IMR-90 (cell line): ENCODE measurements at regions not wholly inside any gene's neighbourhood (a gene's known extent, or its start where the extent isn't known, plus 50 kb on each side); places are given as distances from the start of the nearest gene placed in this dataset.

ENCODE experiments used
- ATAC-seq: fragments of 200-7000 bp; cut with Tn5 transposase; 2 replicates; pipeline ENCODE4 v1.9.1; 2020; ENCODE audit warnings: low read depth, mild to moderate bottlenecking, moderate library complexity
- BruUV-seq: library from RNA; stranded (reverse); fragments of 400-500 nt; replicated peaks from 2 replicates; lab custom pipeline; 2021; lab: Mats Ljungman, UMichigan
- CTCF ChIA-PET: fragments of 300-600 bp; formaldehyde crosslinking; extraction: SDS; loops from one replicate; lab custom pipeline; 2021; ENCODE audit warnings: antibody characterized with exemption; lab: Yijun Ruan, JAX
- POLR2A ChIA-PET: fragments of 300-600 bp; sonication (Branson Sonifier 250); formaldehyde crosslinking; loops from one replicate; lab custom pipeline; 2022; ENCODE audit warnings: antibody characterized with exemption; ENCODE audit not compliant: unreplicated experiment; lab: Charles Lee
- DNase-seq: peaks from one replicate; pipeline ENCODE4 v3.0.0; 2013
- H2AFZ ChIP-seq: replicated peaks from 2 replicates; pipeline ENCODE3; 2013; ENCODE audit warnings: low read length, mild to moderate bottlenecking; ENCODE audit not compliant: poor library complexity
- H2AK5ac ChIP-seq: 2 replicates; pipeline ENCODE4 v1.6.1; 2013; ENCODE audit warnings: low read depth, low read length, inconsistent platforms
- H2AK9ac ChIP-seq: replicated peaks from 2 replicates; pipeline ENCODE3; 2013; ENCODE audit warnings: mild to moderate bottlenecking, low read depth, low read length, moderate library complexity; ENCODE audit not compliant: poor library complexity
- H2BK120ac ChIP-seq: 2 replicates; pipeline ENCODE4 v1.6.1; 2013; ENCODE audit warnings: low read depth, low read length, inconsistent platforms
- H2BK15ac ChIP-seq: 3 replicates; pipeline ENCODE4 v1.6.1; 2013; ENCODE audit warnings: low read depth, low read length, inconsistent platforms
- H2BK20ac ChIP-seq: 2 replicates; pipeline ENCODE4 v1.6.1; 2013; ENCODE audit warnings: low read depth, mild to moderate bottlenecking, inconsistent platforms, low read length, moderate library complexity
- H2BK5ac ChIP-seq: 2 replicates; pipeline ENCODE4 v1.6.1; 2013; ENCODE audit warnings: mild to moderate bottlenecking, low read depth, low read length, inconsistent platforms; ENCODE audit not compliant: poor library complexity, severe bottlenecking
- H3K14ac ChIP-seq: replicated peaks from 2 replicates; pipeline ENCODE4 v1.6.1; 2013; ENCODE audit warnings: low read depth, low read length, inconsistent platforms
- H3K18ac ChIP-seq: 2 replicates; pipeline ENCODE4 v1.6.1; 2013; ENCODE audit warnings: low read depth, low read length, control low read depth
- H3K23ac ChIP-seq: 2 replicates; pipeline ENCODE4 v1.6.1; 2013; ENCODE audit warnings: low read depth, low read length, inconsistent platforms
- H3K27ac ChIP-seq: 2 replicates; pipeline ENCODE4 v1.5.1; 2013; ENCODE audit warnings: mild to moderate bottlenecking, control low read depth, low read length; ENCODE audit not compliant: insufficient read depth
- H3K27me3 ChIP-seq: 2 replicates; pipeline ENCODE4 v1.6.1; 2013; ENCODE audit warnings: low read length; ENCODE audit not compliant: control insufficient read depth, insufficient read depth
- H3K36me3 ChIP-seq: 2 replicates; pipeline ENCODE4 v1.6.1; 2013; ENCODE audit warnings: low read length, mixed read lengths; ENCODE audit not compliant: control insufficient read depth, insufficient read depth
- H3K4ac ChIP-seq: 2 replicates; pipeline ENCODE4 v1.6.1; 2013; ENCODE audit warnings: low read depth, low read length, inconsistent platforms
- H3K4me1 ChIP-seq: 2 replicates; pipeline ENCODE4 v1.6.1; 2013; ENCODE audit warnings: low read length, mixed read lengths; ENCODE audit not compliant: control insufficient read depth, insufficient read depth
- H3K4me2 ChIP-seq: 2 replicates; pipeline ENCODE4 v1.6.1; 2013; ENCODE audit warnings: low read depth, mild to moderate bottlenecking, control low read depth, low read length, moderate library complexity
- H3K4me3 ChIP-seq: 2 replicates; pipeline ENCODE4 v1.5.1; 2013; ENCODE audit warnings: low read depth, mild to moderate bottlenecking, control low read depth, low read length, moderate library complexity; ENCODE audit not compliant: insufficient read depth
- H3K56ac ChIP-seq: 2 replicates; pipeline ENCODE4 v1.6.1; 2013; ENCODE audit warnings: low read length, inconsistent platforms; ENCODE audit not compliant: insufficient read depth; ENCODE audit errors: extremely low read depth
- H3K79me1 ChIP-seq, 2 experiments: 2 replicates each; pipeline ENCODE4 v1.6.1; 2013; ENCODE audit warnings: low read length in 2 of 2, inconsistent platforms in 1 of 2, low read depth in 1 of 2
- H3K9ac ChIP-seq: 2 replicates; pipeline ENCODE4 v1.6.1; 2013; ENCODE audit warnings: low read depth, low read length, control low read depth
- H3K9me1 ChIP-seq: 2 replicates; pipeline ENCODE4 v1.6.1; 2013; ENCODE audit warnings: low read length, inconsistent platforms; ENCODE audit not compliant: insufficient read depth
- H3K9me3 ChIP-seq: 2 replicates; pipeline ENCODE4 v1.6.1; 2013; ENCODE audit warnings: low read length; ENCODE audit not compliant: control insufficient read depth, insufficient read depth
- H4K20me1 ChIP-seq: 2 replicates; pipeline ENCODE4 v1.6.1; 2013; ENCODE audit warnings: low read length, inconsistent platforms; ENCODE audit not compliant: insufficient read depth
- H4K5ac ChIP-seq: 2 replicates; pipeline ENCODE4 v1.6.1; 2013; ENCODE audit warnings: mild to moderate bottlenecking, low read depth, low read length, control low read depth
- H4K8ac ChIP-seq, 2 experiments: 2 replicates each; pipeline ENCODE4 v1.6.1; 2013; ENCODE audit warnings: low read depth in 2 of 2, low read length in 2 of 2, control low read depth in 1 of 2, inconsistent platforms in 1 of 2
- H4K91ac ChIP-seq: 2 replicates; pipeline ENCODE4 v1.6.1; 2013; ENCODE audit warnings: low read depth, low read length, inconsistent platforms; ENCODE audit not compliant: insufficient read depth
- BHLHE40 ChIP-seq: fragments of 150-350 bp; IDR thresholded peaks from 2 replicates; pipeline ENCODE4 v1.6.1; 2016; ENCODE audit warnings: mild to moderate bottlenecking, low read depth, low read length
- CHD1 ChIP-seq: IDR thresholded peaks from 2 replicates; pipeline ENCODE4 v1.6.1; 2012; ENCODE audit warnings: low read depth, low read length, improper control_type of control experiment
- CTCF ChIP-seq: conservative IDR thresholded peaks from 2 replicates; pipeline ENCODE4 v1.5.1; 2012; ENCODE audit warnings: mild to moderate bottlenecking, low read depth, low read length, improper control_type of control experiment
- ELK1 ChIP-seq: fragments of 150-350 bp; IDR thresholded peaks from 2 replicates; pipeline ENCODE4 v1.6.1; 2016; ENCODE audit warnings: low read depth, mild to moderate bottlenecking, low read length, moderate library complexity, borderline replicate concordance
- FOS ChIP-seq: fragments of 150-350 bp; IDR thresholded peaks from 2 replicates; pipeline ENCODE4 v1.6.1; 2016; ENCODE audit warnings: low read depth, low read length
- MAFK ChIP-seq: IDR thresholded peaks from 2 replicates; pipeline ENCODE4 v1.6.1; 2012; ENCODE audit warnings: low read depth, low read length, improper control_type of control experiment
- MAZ ChIP-seq: IDR thresholded peaks from 2 replicates; pipeline ENCODE4 v1.6.1; 2012; ENCODE audit warnings: low read depth, mild to moderate bottlenecking, low read length, improper control_type of control experiment, moderate library complexity, borderline replicate concordance
- MXI1 ChIP-seq: IDR thresholded peaks from 2 replicates; pipeline ENCODE4 v1.6.1; 2012; ENCODE audit warnings: low read depth, mild to moderate bottlenecking, low read length, moderate library complexity, borderline replicate concordance
- NFE2L2 ChIP-seq: fragments of 150-350 bp; IDR thresholded peaks from 2 replicates; pipeline ENCODE4 v1.6.1; 2016; ENCODE audit warnings: low read depth, mild to moderate bottlenecking, low read length
- POLR2A ChIP-seq: IDR thresholded peaks from 2 replicates; pipeline ENCODE4 v1.6.1; 2012; ENCODE audit warnings: mild to moderate bottlenecking, low read depth, low read length
- RAD21 ChIP-seq: IDR thresholded peaks from 2 replicates; pipeline ENCODE4 v1.6.1; 2012; ENCODE audit warnings: low read length, improper control_type of control experiment
- RCOR1 ChIP-seq: IDR thresholded peaks from 2 replicates; pipeline ENCODE4 v1.6.1; 2012; ENCODE audit warnings: mild to moderate bottlenecking, low read length, improper control_type of control experiment; ENCODE audit not compliant: insufficient replicate concordance
- RFX5 ChIP-seq: IDR thresholded peaks from 2 replicates; pipeline ENCODE4 v1.8.0; 2012; ENCODE audit warnings: low read depth, mild to moderate bottlenecking, low read length, moderate library complexity
- USF2 ChIP-seq: fragments of 150-350 bp; IDR thresholded peaks from 2 replicates; pipeline ENCODE4 v1.6.1; 2017; ENCODE audit warnings: mild to moderate bottlenecking, antibody characterized with exemption, low read length, low read depth
- WGBS, 2 experiments: methylation state at CpG; one replicate each; pipeline versions ENCODE4 v1.1.5 to v1.1.7; 2013; ENCODE audit warnings: missing lambda C conversion rate in 2 of 2; ENCODE audit not compliant: insufficient read length in 1 of 2; ENCODE audit errors: extremely low coverage in 2 of 2; 5-methylcytosine and 5-hydroxymethylcytosine counted together
- dilution Hi-C: fragments of 300-500 bp; cut with HindIII; formaldehyde crosslinking; loops from one replicate; pipeline ENCODE4 v1.14.3; 2018; ENCODE audit warnings: low sequenced_read_pairs; ENCODE audit not compliant: unreplicated experiment
- in situ Hi-C: fragments of 300-500 bp; cut with MboI; formaldehyde crosslinking; loops from 3 replicates; pipeline ENCODE4 v1.14.3; 2019; ENCODE audit warnings: low sequenced_read_pairs, inconsistent platforms, mixed read lengths
- intact Hi-C: fragments of 100-400 bp; cut with micrococcal nuclease; formaldehyde crosslinking; loops from 2 replicates; pipeline ENCODE4 v1.10.0; 2022

- no CpG with 5 or more reads among the region's 4 CpGs for WGBS, 2 experiments
- H3K36me3 ChIP-seq = no peaks in the 10 kb centered on the region; the same call in none of the 2 replicates
- peak overlapping the region; percentile 76; the same call in 1 of the 2 replicates for H4K5ac ChIP-seq
- no peak overlapping the region for H2BK20ac ChIP-seq
- H3K4me2 ChIP-seq = no peak overlapping the region; the same call in 1 of the 2 replicates
- no peak overlapping the region for H3K27ac ChIP-seq
- ChIA-PET CTCF (no interaction called here), POLR2A (interaction anchor here (0.7 kb wide), 1 partner anchor 11 kb away, joined by 3 read pairs; no protein-coding TSS in a partner anchor)
- H3K4ac ChIP-seq = no peak overlapping the region
- H3K56ac ChIP-seq = no peak overlapping the region
- H4K91ac ChIP-seq = 0 out of 2 replicates have a peak overlapping the region, but pooled peaks have one; percentile 25
- intact Hi-C loops (no loop called here), dilution Hi-C loops (no loop called here), in situ Hi-C loops (no loop called here)
- BruUV-seq = TSS peak; percentile 1
- no peak for DNase-seq
- no peak overlapping the region for H3K9ac ChIP-seq
- no peaks in the 10 kb centered on the region for H3K27me3 ChIP-seq
- H3K18ac ChIP-seq = peak overlapping the region; percentile 78; the same call in 1 of the 2 replicates
- H2BK120ac ChIP-seq = peak overlapping the region; percentile 24; the same call in 1 of the 2 replicates
- no peak for ATAC-seq
- peaks cover 20% of the 10 kb centered on the region for H3K4me1 ChIP-seq
- no peaks in the 10 kb centered on the region for H3K9me3 ChIP-seq
- H3K9me1 ChIP-seq = peaks cover 2% of the 10 kb centered on the region; the same call in 1 of the 2 replicates
- H4K20me1 ChIP-seq = no peaks in the 10 kb centered on the region
- H2AFZ ChIP-seq = no peak overlapping the region
- no peak overlapping the region for H2AK5ac ChIP-seq
- H2BK15ac ChIP-seq = peak overlapping the region; percentile 69; the same call in 2 of the 3 replicates
- H2AK9ac ChIP-seq = no peak overlapping the region
- H3K14ac ChIP-seq = peak overlapping the region; percentile 29; the same call in 1 of the 2 replicates
- H3K23ac ChIP-seq = peak overlapping the region; percentile 8; the same call in 1 of the 2 replicates
- H3K79me1 ChIP-seq = no peaks in the 10 kb centered on the region; a peak in 1 of 4 replicates
- H4K8ac ChIP-seq = 0 out of 4 replicates have a peak overlapping the region, but pooled peaks of 1 of the 2 experiments have one; percentile 6
- H2BK5ac ChIP-seq = peak overlapping the region; percentile 10
- no peak overlapping the region for H3K4me3 ChIP-seq
- TF ChIP-seq RCOR1 (no peak), CHD1 (no peak), MAZ (no peak), MAFK (no peak), RFX5 (no peak), NFE2L2 (no peak), USF2 (no peak), MXI1 (no peak), ELK1 (no peak), CTCF (no peak), RAD21 (no peak), BHLHE40 (no peak), POLR2A (no peak), FOS (no peak)
Observed at GRCh38 chr3:117695871-117696645, 986.5 kb downstream of the TUSC7 start.
